ENCODE measurements at regions not wholly inside any gene's neighbourhood (a gene's known extent, or its start where the extent isn't known, plus 50 kb on each side); places are given as distances from the start of the nearest gene placed in this dataset.

DNA sequence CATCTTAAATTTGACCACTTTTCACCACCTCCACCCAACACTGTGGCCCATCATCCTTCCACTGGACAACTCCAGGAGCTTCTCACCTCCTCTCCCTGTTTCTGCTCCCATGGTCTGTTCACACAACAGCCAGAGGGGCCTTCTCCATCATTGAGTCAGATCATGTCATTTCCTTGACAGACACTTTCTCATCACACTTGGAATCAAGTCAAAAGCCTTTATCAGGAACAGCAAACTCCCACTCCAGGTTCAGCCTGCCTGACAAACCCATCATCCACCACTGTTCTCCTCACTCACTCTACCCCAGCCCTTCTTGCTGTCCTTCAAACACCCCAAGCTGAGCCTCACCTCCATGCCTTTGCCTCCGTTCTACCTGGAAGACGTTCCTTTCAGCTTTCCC lies 78.4 kb upstream of the ADRA1B start:
- TF ChIP-seq, protein P1, sequence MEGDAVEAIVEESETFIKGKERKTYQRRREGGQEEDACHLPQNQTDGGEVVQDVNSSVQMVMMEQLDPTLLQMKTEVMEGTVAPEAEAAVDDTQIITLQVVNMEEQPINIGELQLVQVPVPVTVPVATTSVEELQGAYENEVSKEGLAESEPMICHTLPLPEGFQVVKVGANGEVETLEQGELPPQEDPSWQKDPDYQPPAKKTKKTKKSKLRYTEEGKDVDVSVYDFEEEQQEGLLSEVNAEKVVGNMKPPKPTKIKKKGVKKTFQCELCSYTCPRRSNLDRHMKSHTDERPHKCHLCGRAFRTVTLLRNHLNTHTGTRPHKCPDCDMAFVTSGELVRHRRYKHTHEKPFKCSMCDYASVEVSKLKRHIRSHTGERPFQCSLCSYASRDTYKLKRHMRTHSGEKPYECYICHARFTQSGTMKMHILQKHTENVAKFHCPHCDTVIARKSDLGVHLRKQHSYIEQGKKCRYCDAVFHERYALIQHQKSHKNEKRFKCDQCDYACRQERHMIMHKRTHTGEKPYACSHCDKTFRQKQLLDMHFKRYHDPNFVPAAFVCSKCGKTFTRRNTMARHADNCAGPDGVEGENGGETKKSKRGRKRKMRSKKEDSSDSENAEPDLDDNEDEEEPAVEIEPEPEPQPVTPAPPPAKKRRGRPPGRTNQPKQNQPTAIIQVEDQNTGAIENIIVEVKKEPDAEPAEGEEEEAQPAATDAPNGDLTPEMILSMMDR (IDR thresholded peaks at IDR 0.05) = no peak
- no peak for TF ChIP-seq POLR2A (IDR thresholded peaks at IDR 0.05)
